NB4 (cell line): ENCODE measurements at regions not wholly inside any gene's neighbourhood (a gene's known extent, or its start where the extent isn't known, plus 50 kb on each side); places are given as distances from the start of the nearest gene placed in this dataset.
"Not testable (repeated sequence)": the region's sequence is repeated elsewhere in the genome, so short reads cannot be mapped to it uniquely, and the experiment has no call there.

Experiments used
- POLR2A ChIP-seq: IDR thresholded peaks from 2 replicates; pipeline ENCODE4 v1.6.1; 2011; ENCODE audit warnings: mild to moderate bottlenecking; ENCODE audit not compliant: insufficient read length; ENCODE audit errors: extremely low read depth
- TF ChIP-seq, protein P1 (sequence below): IDR thresholded peaks from one replicate; pipeline ENCODE4 v1.5.1; 2012; ENCODE audit warnings: low read depth, low read length

DNA sequence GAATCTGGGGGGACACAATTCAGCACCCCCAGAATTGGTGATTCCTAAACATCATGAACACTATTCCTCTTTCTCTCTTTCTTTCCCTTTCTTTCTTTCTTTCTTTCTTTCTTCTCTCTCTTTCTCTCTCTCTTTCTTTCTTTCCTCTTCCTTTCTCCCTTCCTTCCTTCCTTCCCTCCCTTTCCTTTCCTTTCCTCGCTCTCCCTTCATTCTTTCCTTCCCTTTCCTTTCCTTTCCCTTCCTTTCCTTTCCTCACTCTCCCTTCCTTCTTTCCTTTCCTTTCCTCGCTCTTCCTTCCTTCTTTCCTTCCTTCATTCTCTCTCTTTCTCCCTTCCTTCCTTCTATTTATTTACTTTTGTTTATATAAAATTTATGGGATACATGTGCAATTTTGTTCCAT lies 2616.6 kb upstream of the DEFB115 start:
- TF ChIP-seq, protein P1, sequence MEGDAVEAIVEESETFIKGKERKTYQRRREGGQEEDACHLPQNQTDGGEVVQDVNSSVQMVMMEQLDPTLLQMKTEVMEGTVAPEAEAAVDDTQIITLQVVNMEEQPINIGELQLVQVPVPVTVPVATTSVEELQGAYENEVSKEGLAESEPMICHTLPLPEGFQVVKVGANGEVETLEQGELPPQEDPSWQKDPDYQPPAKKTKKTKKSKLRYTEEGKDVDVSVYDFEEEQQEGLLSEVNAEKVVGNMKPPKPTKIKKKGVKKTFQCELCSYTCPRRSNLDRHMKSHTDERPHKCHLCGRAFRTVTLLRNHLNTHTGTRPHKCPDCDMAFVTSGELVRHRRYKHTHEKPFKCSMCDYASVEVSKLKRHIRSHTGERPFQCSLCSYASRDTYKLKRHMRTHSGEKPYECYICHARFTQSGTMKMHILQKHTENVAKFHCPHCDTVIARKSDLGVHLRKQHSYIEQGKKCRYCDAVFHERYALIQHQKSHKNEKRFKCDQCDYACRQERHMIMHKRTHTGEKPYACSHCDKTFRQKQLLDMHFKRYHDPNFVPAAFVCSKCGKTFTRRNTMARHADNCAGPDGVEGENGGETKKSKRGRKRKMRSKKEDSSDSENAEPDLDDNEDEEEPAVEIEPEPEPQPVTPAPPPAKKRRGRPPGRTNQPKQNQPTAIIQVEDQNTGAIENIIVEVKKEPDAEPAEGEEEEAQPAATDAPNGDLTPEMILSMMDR: not testable (repeated sequence)
- TF ChIP-seq POLR2A: not testable (repeated sequence)
